Limb (tissue), 2 donors: ENCODE measurements at regions not wholly inside any gene's neighbourhood (a gene's known extent, or its start where the extent isn't known, plus 50 kb on each side); places are given as distances from the start of the nearest gene placed in this dataset.
"Not testable (repeated sequence)": the region's sequence is repeated elsewhere in the genome, so short reads cannot be mapped to it uniquely, and the experiment has no call there.

Source experiments
- DNase-seq, 2 donors: peaks; one replicate each; pipeline ENCODE4 v3.0.0-alpha.2; 2016; ENCODE audit errors: extremely low spot score in 2 of 2

- DNase-seq = peak in 1 of 2 donors; percentile 53
Observed at GRCh38 chr17:19470530-19471261, 59.7 kb downstream of the RNF112 start.

DNA sequence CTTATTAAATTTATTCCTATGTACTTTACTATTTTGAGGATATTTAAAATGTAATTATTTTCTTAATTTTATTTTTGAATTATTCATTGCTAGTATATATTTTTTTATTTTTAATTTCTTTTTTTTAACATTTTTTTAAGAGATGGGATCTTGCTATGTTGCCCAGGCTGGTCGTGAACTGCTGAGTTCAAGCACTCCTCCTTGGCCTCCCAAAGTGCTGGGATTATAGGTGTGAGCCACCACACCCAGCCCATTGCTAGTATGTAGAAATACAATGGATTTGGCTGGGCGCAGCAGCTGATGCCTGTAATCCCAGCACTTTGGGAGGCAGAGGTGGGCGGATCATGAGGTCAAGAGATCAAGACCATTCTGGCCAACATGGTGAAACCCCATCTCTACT, 59.2 kb upstream of the SLC47A1 start:
- not testable (repeated sequence) for DNase-seq

GRCh38 chr17:19475800-19476199, 57.9 kb upstream of the SLC47A1 start:
- DNase-seq = not testable (repeated sequence)

- DNase-seq = no peak
Observed at GRCh38 chr17:19482576-19482975, 51.1 kb upstream of the SLC47A1 start.
